ENCODE measurements at regions not wholly inside any gene's neighbourhood (a gene's known extent, or its start where the extent isn't known, plus 50 kb on each side); places are given as distances from the start of the nearest gene placed in this dataset.

GRCh38 chr19:32165750-32166149 is 179.7 kb upstream of the ZNF507 start:
- TF ChIP-seq REST (IDR thresholded peaks at IDR 0.05; ENCODE audit: low read depth, low read length) (no peak), GABPA (IDR thresholded peaks at IDR 0.05; ENCODE audit: low read depth) (no peak), YY1 (IDR thresholded peaks at IDR 0.05; ENCODE audit: low read depth) (no peak), CTCF (IDR thresholded peaks at IDR 0.05) (no peak), RAD21 (IDR thresholded peaks at IDR 0.05; ENCODE audit: low read length) (no peak), POLR2AphosphoS5 (IDR thresholded peaks at IDR 0.05; ENCODE audit: low read depth, low read length) (no peak), IRF3 (IDR thresholded peaks at IDR 0.05; ENCODE audit: low read depth, low read length) (no peak), RFX5 (IDR thresholded peaks at IDR 0.05; ENCODE audit: low read length) (no peak), EP300 (IDR thresholded peaks at IDR 0.05; ENCODE audit: borderline replicate concordance in 1 of 2, low read depth in 1 of 2, low read length in 1 of 2) (no peak), NFIC (IDR thresholded peaks at IDR 0.05; ENCODE audit: borderline replicate concordance) (no peak), ZBTB33 (IDR thresholded peaks at IDR 0.05; ENCODE audit: borderline replicate concordance, low read depth) (no peak), TAF1 (IDR thresholded peaks at IDR 0.05; ENCODE audit: borderline replicate concordance, low read depth, low read length) (no peak), MAX (IDR thresholded peaks at IDR 0.05; ENCODE audit: low read depth) (no peak)

Data from SK-N-SH (cell line).